Left kidney (tissue), 1 donor: ENCODE measurements at regions not wholly inside any gene's neighbourhood (a gene's known extent, or its start where the extent isn't known, plus 50 kb on each side); places are given as distances from the start of the nearest gene placed in this dataset.
"Not testable (repeated sequence)": the region's sequence is repeated elsewhere in the genome, so short reads cannot be mapped to it uniquely, and the experiment has no call there.

Source experiments
- DNase-seq: peaks from one replicate; pipeline ENCODE4 v3.0.0-alpha.2; 2013

GRCh38 chr11:49442669-49443068, 234.3 kb upstream of the FOLH1 start:
- DNase-seq = no peak

DNA sequence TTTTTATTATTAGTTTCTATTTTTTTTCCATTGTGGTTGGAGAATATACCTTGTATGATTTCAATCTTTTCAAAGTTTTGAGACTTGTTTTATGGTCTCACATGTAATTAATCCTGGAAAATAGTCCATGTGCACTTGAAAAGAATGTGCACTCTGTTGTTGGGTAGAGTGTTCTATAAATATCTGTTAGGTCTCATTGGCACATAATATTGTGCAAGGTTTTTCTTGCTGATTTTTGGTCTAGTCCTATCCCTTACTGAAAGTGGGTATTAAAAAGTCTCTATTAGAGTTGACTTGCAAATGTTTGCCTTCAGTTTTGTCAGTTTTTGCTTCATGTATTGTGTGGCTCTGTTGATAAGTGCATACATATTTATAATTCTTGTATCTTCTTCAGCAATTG, 231.5 kb upstream of the FOLH1 start:
- not testable (repeated sequence) for DNase-seq

GRCh38 chr11:49434308-49434707, 225.9 kb upstream of the FOLH1 start:
- not testable (repeated sequence) for DNase-seq

- DNase-seq = no peak
Observed at GRCh38 chr11:49432242-49432848, 223.9 kb upstream of the FOLH1 start.

DNA sequence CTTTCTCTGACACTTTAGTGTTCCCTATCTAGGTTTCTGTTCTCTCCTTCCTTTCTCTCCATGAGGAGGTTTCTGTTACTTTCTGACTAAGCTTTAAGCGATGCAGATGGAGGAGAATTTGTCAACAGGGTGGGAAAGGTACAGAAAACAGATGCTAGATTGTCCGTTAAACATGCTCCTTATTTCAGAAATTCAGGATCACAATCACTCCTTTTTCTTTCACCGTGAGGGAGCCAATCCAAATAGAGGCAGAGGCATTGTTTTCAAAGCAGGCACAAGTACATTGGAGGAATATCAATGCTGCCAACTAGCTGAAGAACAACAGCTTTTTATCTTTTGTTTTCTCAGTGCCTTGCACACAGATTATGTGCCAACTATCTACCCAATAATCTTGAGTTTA, 215.7 kb upstream of the FOLH1 start:
- no peak for DNase-seq

GRCh38 chr11:49418877-49419276, 210.5 kb upstream of the FOLH1 start:
- not testable (repeated sequence) for DNase-seq

- DNase-seq = no peak
Observed at GRCh38 chr11:49405743-49406142, 197.3 kb upstream of the FOLH1 start.

- not testable (repeated sequence) for DNase-seq
Observed at GRCh38 chr11:49395789-49396188, 187.4 kb upstream of the FOLH1 start.

DNA sequence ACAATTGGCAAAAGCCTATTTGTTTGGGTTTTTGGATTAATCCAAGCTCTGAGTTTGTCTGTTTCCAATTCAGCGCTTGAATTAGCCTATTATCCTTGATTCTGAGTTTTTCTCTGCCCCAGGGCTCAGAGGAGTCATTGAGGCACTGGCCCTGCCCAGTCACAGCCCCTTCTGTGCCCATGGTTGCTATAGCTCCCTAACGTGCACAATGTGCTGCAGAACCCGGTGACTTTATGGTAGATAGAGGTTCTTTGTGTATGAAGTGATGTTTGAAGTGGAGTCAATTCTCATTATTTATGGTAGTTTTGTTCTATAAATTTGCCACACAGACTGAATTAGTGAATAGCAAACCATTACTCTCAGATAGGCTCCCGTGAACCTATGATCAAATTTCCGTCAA, 182.0 kb upstream of the FOLH1 start:
- DNase-seq = not testable (repeated sequence)

- not testable (repeated sequence) for DNase-seq
Observed at GRCh38 chr11:49389149-49389548, 180.7 kb upstream of the FOLH1 start.

- not testable (repeated sequence) for DNase-seq
Observed at GRCh38 chr11:49384371-49384770, 176.0 kb upstream of the FOLH1 start.

GRCh38 chr11:49377978-49378377, 169.6 kb upstream of the FOLH1 start:
- no peak for DNase-seq

GRCh38 chr11:49373866-49374265, 165.5 kb upstream of the FOLH1 start:
- DNase-seq = not testable (repeated sequence)

GRCh38 chr11:49373385-49373784, 165.0 kb upstream of the FOLH1 start:
- DNase-seq = not testable (repeated sequence)

GRCh38 chr11:49372137-49372536, 163.7 kb upstream of the FOLH1 start:
- DNase-seq = not testable (repeated sequence)

GRCh38 chr11:49368556-49368955, 160.2 kb upstream of the FOLH1 start:
- DNase-seq = not testable (repeated sequence)

DNA sequence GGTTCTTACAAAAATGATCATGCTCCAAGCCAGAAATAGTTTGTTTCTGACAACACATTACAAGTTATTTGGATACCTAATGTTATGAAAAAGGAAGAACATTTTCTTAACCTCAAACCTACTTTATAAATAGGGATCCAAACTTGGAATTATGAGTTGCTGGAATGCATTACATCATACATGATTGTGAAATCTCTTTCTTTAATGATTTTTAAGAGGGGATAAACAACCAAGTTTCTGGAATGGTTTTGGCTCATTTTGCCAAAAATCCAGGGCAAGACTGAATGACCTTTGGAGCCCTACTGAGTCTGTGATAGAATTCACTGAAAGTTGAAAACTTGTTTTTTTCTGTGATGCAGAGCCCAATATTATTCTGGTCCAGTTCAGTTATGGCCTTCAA, 157.0 kb upstream of the FOLH1 start:
- not testable (repeated sequence) for DNase-seq

GRCh38 chr11:49362994-49363393, 154.6 kb upstream of the FOLH1 start:
- DNase-seq = not testable (repeated sequence)

DNA sequence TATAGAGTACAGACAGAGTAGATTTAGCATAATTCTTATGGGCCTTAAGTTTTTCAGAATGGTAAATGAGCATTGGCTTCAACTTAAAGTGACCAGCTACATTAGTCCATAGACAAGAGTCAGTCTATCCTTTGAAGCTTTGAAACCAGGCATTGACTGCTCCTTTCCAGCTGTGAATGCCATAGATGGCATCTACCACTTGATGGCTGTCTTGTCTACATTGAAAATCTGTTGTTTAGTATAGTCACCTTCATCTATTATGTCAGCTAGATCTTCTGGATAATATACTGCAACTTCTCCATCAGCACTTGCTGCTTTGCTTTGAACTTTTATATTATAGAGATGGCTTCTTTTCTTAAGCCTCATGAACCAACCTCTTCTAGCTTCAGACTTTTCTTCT, 146.1 kb upstream of the FOLH1 start:
- not testable (repeated sequence) for DNase-seq

- DNase-seq = not testable (repeated sequence)
Observed at GRCh38 chr11:49352868-49353267, 144.5 kb upstream of the FOLH1 start.

GRCh38 chr11:49346627-49347026, 138.2 kb upstream of the FOLH1 start:
- not testable (repeated sequence) for DNase-seq

DNA sequence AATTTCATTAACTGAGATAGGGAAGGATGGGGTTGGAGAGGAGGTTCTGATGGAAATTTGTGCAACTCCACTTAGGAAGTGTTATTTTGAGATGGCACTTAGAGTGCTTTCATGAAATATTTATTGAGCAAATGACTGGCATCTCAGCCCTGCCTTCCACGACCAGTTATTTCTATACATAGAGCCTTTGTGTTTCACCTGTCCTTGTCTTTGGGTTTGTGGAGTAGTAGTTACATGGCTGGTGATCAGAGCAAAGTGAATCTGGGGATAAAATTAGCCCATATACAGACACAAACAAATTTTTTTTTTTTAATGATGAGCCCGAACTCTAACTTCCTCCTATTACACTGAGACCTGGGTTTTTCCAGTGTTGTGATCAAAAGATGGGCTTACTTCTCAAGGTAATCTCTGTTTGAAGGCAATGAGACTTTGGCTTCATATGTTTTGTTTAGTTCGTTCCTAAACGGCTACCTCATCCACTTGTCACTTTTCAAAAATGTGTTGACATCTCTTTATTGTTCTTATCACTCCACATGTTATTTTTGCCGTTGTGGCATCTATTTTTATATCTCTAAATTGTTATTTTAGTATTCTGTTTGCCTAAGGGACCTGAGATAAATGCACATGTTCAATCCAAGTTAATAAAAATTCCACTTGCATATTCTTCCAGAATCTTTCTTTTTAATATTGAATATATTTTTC, 120.2 kb upstream of the FOLH1 start:
- DNase-seq = not testable (repeated sequence)

- not testable (repeated sequence) for DNase-seq
Observed at GRCh38 chr11:49327766-49328165, 119.4 kb upstream of the FOLH1 start.

DNA sequence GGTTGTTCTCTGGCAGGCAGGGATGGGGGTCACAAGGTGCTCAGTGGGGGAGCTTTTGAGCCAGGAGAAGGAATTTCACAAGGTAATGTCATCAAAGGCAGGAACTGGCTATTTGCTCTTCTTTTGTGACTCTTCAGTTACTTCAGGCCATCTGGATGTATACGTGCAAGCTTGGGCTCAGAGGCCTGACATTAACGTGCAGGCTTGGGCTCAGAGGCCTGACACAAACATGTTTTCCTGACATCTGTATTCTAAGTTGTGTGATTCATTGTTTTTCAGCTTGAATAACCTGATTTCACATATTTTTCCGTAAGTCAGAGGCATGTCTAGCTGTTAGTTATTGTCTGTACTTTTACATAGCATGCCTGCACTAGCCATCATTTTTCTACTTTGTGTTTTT, 118.2 kb upstream of the FOLH1 start:
- DNase-seq = not testable (repeated sequence)
